DND-41 (cell line): ENCODE measurements at regions not wholly inside any gene's neighbourhood (a gene's known extent, or its start where the extent isn't known, plus 50 kb on each side); places are given as distances from the start of the nearest gene placed in this dataset.

ENCODE experiments used
- ATAC-seq: fragments of 200-7000 bp; cut with Tn5 transposase; 3 replicates; pipeline ENCODE4 v1.9.1; 2021; ENCODE audit warnings: low read depth; ENCODE audit not compliant: insufficient read depth
- DNase-seq: peaks from one replicate; pipeline ENCODE4 v3.0.0-alpha.2; 2020
- H2AFZ ChIP-seq: 2 replicates; pipeline ENCODE4 v1.6.0; 2012; ENCODE audit warnings: low read depth, low read length
- H3K27ac ChIP-seq: 2 replicates; pipeline ENCODE4 v1.5.1; 2012; ENCODE audit warnings: low read length, inconsistent platforms
- H3K27me3 ChIP-seq: fragments of 200-600 bp; sonication (generic); 2 replicates; pipeline ENCODE4 v1.6.0; 2012; ENCODE audit warnings: low read length, mild to moderate bottlenecking, inconsistent platforms; ENCODE audit not compliant: insufficient read depth, poor library complexity
- H3K36me3 ChIP-seq: 2 replicates; pipeline ENCODE4 v1.5.1; 2012; ENCODE audit warnings: low read length, inconsistent platforms; ENCODE audit not compliant: insufficient read depth
- H3K4me1 ChIP-seq: 2 replicates; pipeline ENCODE4 v1.5.1; 2012; ENCODE audit warnings: mild to moderate bottlenecking, low read length; ENCODE audit not compliant: insufficient read depth
- H3K4me2 ChIP-seq: 2 replicates; pipeline ENCODE4 v1.6.0; 2012; ENCODE audit warnings: mild to moderate bottlenecking, moderate library complexity, low read length, inconsistent platforms; ENCODE audit not compliant: insufficient read depth
- H3K4me3 ChIP-seq, 2 experiments: fragments of 200-600 bp in 1 of 2; shearing (Covaris generic) in 1 of 2; 2 replicates each; pipeline ENCODE4 v1.5.1; 2012 to 2016; ENCODE audit warnings: inconsistent platforms in 2 of 2, low read length in 2 of 2, mild to moderate bottlenecking in 2 of 2, low read depth in 1 of 2, moderate library complexity in 1 of 2
- H3K79me2 ChIP-seq: 2 replicates; pipeline ENCODE4 v1.6.0; 2012; ENCODE audit warnings: low read length, inconsistent platforms; ENCODE audit not compliant: insufficient read depth
- H3K9ac ChIP-seq: 2 replicates; pipeline ENCODE4 v1.6.0; 2012; ENCODE audit warnings: low read depth, mild to moderate bottlenecking, inconsistent platforms, low read length, moderate library complexity
- H3K9me3 ChIP-seq: 2 replicates; pipeline ENCODE4 v1.5.1; 2012; ENCODE audit warnings: low read length, moderate library complexity, mild to moderate bottlenecking, inconsistent platforms; ENCODE audit not compliant: insufficient read depth, severe bottlenecking
- H4K20me1 ChIP-seq: 2 replicates; pipeline ENCODE4 v1.6.0; 2012; ENCODE audit warnings: low read length; ENCODE audit not compliant: insufficient read depth
- CTCF ChIP-seq: IDR thresholded peaks from 2 replicates; pipeline ENCODE4 v1.5.1; 2012; ENCODE audit warnings: borderline replicate concordance, low read length, moderate library complexity, mild to moderate bottlenecking; ENCODE audit not compliant: poor library complexity, severe bottlenecking; ENCODE audit errors: extremely low read depth
- EZH2 ChIP-seq: IDR thresholded peaks from 3 replicates; pipeline ENCODE4 v1.6.1; 2012; ENCODE audit warnings: borderline replicate concordance, low read depth, mild to moderate bottlenecking, moderate library complexity, low read length, inconsistent platforms; ENCODE audit not compliant: severe bottlenecking

GRCh38 chr15:39456159-39456558, 124.7 kb upstream of the THBS1 start:
- Histone ChIP-seq H3K4me1 (no peaks in the 10 kb centered on the region), H4K20me1 (no peaks in the 10 kb centered on the region), H3K9me3 (no peaks in the 10 kb centered on the region), H3K27ac (no peak overlapping the region), H3K4me2 (no peak overlapping the region), H3K79me2 (no peaks in the 10 kb centered on the region), H3K27me3 (peaks cover 2% of the 10 kb centered on the region), H3K4me3 (no peak overlapping the region), H3K9ac (no peak overlapping the region), H3K36me3 (no peaks in the 10 kb centered on the region), H2AFZ (no peak overlapping the region)
- TF ChIP-seq CTCF (no peak), EZH2 (no peak)
- DNase-seq (no peak), ATAC-seq (no peak)

GRCh38 chr15:39456582-39457330, 124.1 kb upstream of the THBS1 start:
- Histone ChIP-seq H2AFZ (no peak overlapping the region), H3K4me3 (no peak overlapping the region), H3K36me3 (no peaks in the 10 kb centered on the region), H3K27ac (no peak overlapping the region), H3K4me2 (no peak overlapping the region), H3K79me2 (no peaks in the 10 kb centered on the region), H3K4me1 (no peaks in the 10 kb centered on the region), H4K20me1 (no peaks in the 10 kb centered on the region), H3K9ac (no peak overlapping the region), H3K27me3 (peaks cover 2% of the 10 kb centered on the region), H3K9me3 (no peaks in the 10 kb centered on the region)
- ATAC-seq (no peak), DNase-seq (no peak)
- TF ChIP-seq CTCF (no peak), EZH2 (no peak)

- ATAC-seq (no peak), DNase-seq (no peak)
- no peaks in the 10 kb centered on the region for H3K4me1 ChIP-seq
- H3K9me3 ChIP-seq = no peaks in the 10 kb centered on the region
- no peak overlapping the region for H3K4me3 ChIP-seq
- H2AFZ ChIP-seq = no peak overlapping the region
- no peak overlapping the region for H3K27ac ChIP-seq
- H3K4me2 ChIP-seq = no peak overlapping the region
- no peaks in the 10 kb centered on the region for H3K79me2 ChIP-seq
- H4K20me1 ChIP-seq = no peaks in the 10 kb centered on the region
- no peak overlapping the region for H3K9ac ChIP-seq
- H3K36me3 ChIP-seq = no peaks in the 10 kb centered on the region
- peaks cover 2% of the 10 kb centered on the region for H3K27me3 ChIP-seq
- no peak for TF ChIP-seq CTCF
- no peak for TF ChIP-seq EZH2
These were observed 122.7 kb upstream of the THBS1 start for GRCh38 chr15:39458131-39458530.
